HUES48 (cell line): ENCODE measurements at regions not wholly inside any gene's neighbourhood (a gene's known extent, or its start where the extent isn't known, plus 50 kb on each side); places are given as distances from the start of the nearest gene placed in this dataset.

ENCODE experiments used
- H3K27ac ChIP-seq: one replicate; pipeline ENCODE4 v1.7.0; 2013; ENCODE audit warnings: low read depth, low read length, inconsistent platforms
- H3K27me3 ChIP-seq: 2 replicates; pipeline ENCODE4 v1.6.1; 2013; ENCODE audit warnings: mild to moderate bottlenecking, low read length; ENCODE audit not compliant: control insufficient read depth, insufficient read depth
- H3K36me3 ChIP-seq: 2 replicates; pipeline ENCODE4 v1.6.1; 2013; ENCODE audit warnings: low read length; ENCODE audit not compliant: control insufficient read depth, insufficient read depth
- H3K4me1 ChIP-seq: 2 replicates; pipeline ENCODE4 v1.6.1; 2013; ENCODE audit warnings: mild to moderate bottlenecking, low read length; ENCODE audit not compliant: control insufficient read depth, insufficient read depth
- H3K4me3 ChIP-seq: 2 replicates; pipeline ENCODE4 v1.5.1; 2013; ENCODE audit warnings: mild to moderate bottlenecking, low read depth, low read length
- H3K9ac ChIP-seq: 2 replicates; pipeline ENCODE4 v1.6.1; 2013; ENCODE audit warnings: mild to moderate bottlenecking, low read depth, low read length, moderate library complexity
- H3K9me3 ChIP-seq: 2 replicates; pipeline ENCODE4 v1.6.1; 2013; ENCODE audit warnings: low read length; ENCODE audit not compliant: control insufficient read depth, insufficient read depth

- H3K27me3 ChIP-seq, result no peaks in the 10 kb centered on the region
- no peak overlapping the region for H3K9ac ChIP-seq
- no peak overlapping the region for H3K4me3 ChIP-seq
- H3K9me3 ChIP-seq, result 0 out of 2 replicates have a peak, but pooled peaks cover under 1% of the 10 kb centered on the region
- H3K4me1 ChIP-seq, result no peaks in the 10 kb centered on the region
- no peaks in the 10 kb centered on the region for H3K36me3 ChIP-seq
- H3K27ac ChIP-seq, result no peak overlapping the region
Observed at GRCh38 chr2:239765911-239766310, 259.2 kb downstream of the NDUFA10 start.

GRCh38 chr2:239765076-239765845, 259.9 kb downstream of the NDUFA10 start:
- no peaks in the 10 kb centered on the region for H3K4me1 ChIP-seq
- H3K27ac ChIP-seq, result no peak overlapping the region
- 0 out of 2 replicates have a peak, but pooled peaks cover 5% of the 10 kb centered on the region for H3K9me3 ChIP-seq
- no peaks in the 10 kb centered on the region for H3K27me3 ChIP-seq
- H3K9ac ChIP-seq, result no peak overlapping the region
- no peaks in the 10 kb centered on the region for H3K36me3 ChIP-seq
- H3K4me3 ChIP-seq, result no peak overlapping the region

GRCh38 chr2:239763433-239764097, 261.6 kb downstream of the NDUFA10 start:
- H3K4me1 ChIP-seq, result peaks cover under 1% of the 10 kb centered on the region; the same call in 1 of the 2 replicates
- no peak overlapping the region for H3K9ac ChIP-seq
- no peaks in the 10 kb centered on the region for H3K27me3 ChIP-seq
- 0 out of 2 replicates have a peak, but pooled peaks cover 5% of the 10 kb centered on the region for H3K9me3 ChIP-seq
- no peaks in the 10 kb centered on the region for H3K36me3 ChIP-seq
- no peak overlapping the region for H3K4me3 ChIP-seq
- H3K27ac ChIP-seq, result no peak overlapping the region

GRCh38 chr2:239762655-239763269, 262.4 kb downstream of the NDUFA10 start:
- no peaks in the 10 kb centered on the region for H3K27me3 ChIP-seq
- no peak overlapping the region for H3K4me3 ChIP-seq
- H3K9ac ChIP-seq, result no peak overlapping the region
- H3K4me1 ChIP-seq, result peaks cover 7% of the 10 kb centered on the region
- no peaks in the 10 kb centered on the region for H3K36me3 ChIP-seq
- H3K27ac ChIP-seq, result no peak overlapping the region
- 0 out of 2 replicates have a peak, but pooled peaks cover 5% of the 10 kb centered on the region for H3K9me3 ChIP-seq

- peaks cover 7% of the 10 kb centered on the region for H3K4me1 ChIP-seq
- H3K27ac ChIP-seq, result no peak overlapping the region
- H3K9ac ChIP-seq, result no peak overlapping the region
- H3K27me3 ChIP-seq, result no peaks in the 10 kb centered on the region
- H3K36me3 ChIP-seq, result no peaks in the 10 kb centered on the region
- 0 out of 2 replicates have a peak, but pooled peaks cover 5% of the 10 kb centered on the region for H3K9me3 ChIP-seq
- H3K4me3 ChIP-seq, result no peak overlapping the region
Observed at GRCh38 chr2:239762106-239762505, 263.0 kb downstream of the NDUFA10 start.

GRCh38 chr2:239760596-239760995, 264.5 kb downstream of the NDUFA10 start:
- H3K4me3 ChIP-seq, result no peak overlapping the region
- H3K27me3 ChIP-seq, result no peaks in the 10 kb centered on the region
- no peak overlapping the region for H3K27ac ChIP-seq
- H3K9me3 ChIP-seq, result 0 out of 2 replicates have a peak, but pooled peaks cover 5% of the 10 kb centered on the region
- H3K4me1 ChIP-seq, result peaks cover 7% of the 10 kb centered on the region
- H3K9ac ChIP-seq, result no peak overlapping the region
- H3K36me3 ChIP-seq, result no peaks in the 10 kb centered on the region

- H3K4me1 ChIP-seq, result peaks cover 7% of the 10 kb centered on the region
- H3K27ac ChIP-seq, result no peak overlapping the region
- 0 out of 2 replicates have a peak, but pooled peaks cover 5% of the 10 kb centered on the region for H3K9me3 ChIP-seq
- no peak overlapping the region for H3K9ac ChIP-seq
- no peaks in the 10 kb centered on the region for H3K36me3 ChIP-seq
- no peak overlapping the region for H3K4me3 ChIP-seq
- no peaks in the 10 kb centered on the region for H3K27me3 ChIP-seq
Observed at GRCh38 chr2:239758279-239758877, 266.8 kb downstream of the NDUFA10 start.

GRCh38 chr2:239756790-239757760, 268.1 kb downstream of the NDUFA10 start:
- H3K4me3 ChIP-seq, result no peak overlapping the region
- 0 out of 2 replicates have a peak, but pooled peaks cover 5% of the 10 kb centered on the region for H3K9me3 ChIP-seq
- H3K9ac ChIP-seq, result no peak overlapping the region
- no peaks in the 10 kb centered on the region for H3K36me3 ChIP-seq
- no peaks in the 10 kb centered on the region for H3K27me3 ChIP-seq
- H3K4me1 ChIP-seq, result peaks cover 7% of the 10 kb centered on the region
- H3K27ac ChIP-seq, result no peak overlapping the region

- no peak overlapping the region for H3K9ac ChIP-seq
- no peak overlapping the region for H3K4me3 ChIP-seq
- no peaks in the 10 kb centered on the region for H3K36me3 ChIP-seq
- H3K4me1 ChIP-seq, result peaks cover 7% of the 10 kb centered on the region
- H3K27ac ChIP-seq, result no peak overlapping the region
- H3K9me3 ChIP-seq, result 0 out of 2 replicates have a peak, but pooled peaks cover 5% of the 10 kb centered on the region
- H3K27me3 ChIP-seq, result no peaks in the 10 kb centered on the region
Observed at GRCh38 chr2:239756031-239756789, 268.9 kb downstream of the NDUFA10 start.
